ENCODE measurements at regions not wholly inside any gene's neighbourhood (a gene's known extent, or its start where the extent isn't known, plus 50 kb on each side); places are given as distances from the start of the nearest gene placed in this dataset.

DNA sequence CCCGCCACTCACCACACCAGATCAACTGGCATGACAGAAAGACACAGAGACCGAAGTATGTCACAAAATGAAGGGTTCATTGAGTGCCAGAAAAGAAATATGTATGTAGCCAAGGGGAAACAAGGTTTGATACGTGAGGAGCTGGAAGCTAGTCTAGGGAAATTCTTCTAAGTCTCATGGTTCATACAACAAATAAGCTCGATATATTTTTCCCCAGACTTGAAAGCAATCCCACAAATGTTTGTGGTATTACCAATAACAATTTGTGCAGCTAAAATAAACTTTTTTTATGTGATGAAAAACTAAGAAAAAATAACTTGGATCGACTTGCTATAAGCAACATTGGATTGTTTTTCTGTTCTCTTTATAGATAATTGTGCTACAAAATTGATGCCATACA lies 777.0 kb downstream of the TSN start:
- no peaks in the 10 kb centered on the region for H3K4me1 ChIP-seq (ENCODE audit: control insufficient read depth, insufficient read depth, low read length)
- no peak overlapping the region for H3K4me3 ChIP-seq (ENCODE audit: insufficient read depth, low read depth, low read length)
- H3K27ac ChIP-seq (ENCODE audit: insufficient read depth, low read depth, low read length, poor library complexity, severe bottlenecking): no peak overlapping the region
- WGBS, 2 experiments: 70 to 93% methylated on average over 3 to 5 of the region's 5 CpGs
- no peaks in the 10 kb centered on the region for H3K27me3 ChIP-seq (ENCODE audit: control insufficient read depth, insufficient read depth, low read length, poor library complexity, severe bottlenecking)
- no peaks in the 10 kb centered on the region for H3K36me3 ChIP-seq (ENCODE audit: control insufficient read depth, insufficient read depth, low read length)
- H3K9me3 ChIP-seq (ENCODE audit: control insufficient read depth, low read length): no peaks in the 10 kb centered on the region

DNA sequence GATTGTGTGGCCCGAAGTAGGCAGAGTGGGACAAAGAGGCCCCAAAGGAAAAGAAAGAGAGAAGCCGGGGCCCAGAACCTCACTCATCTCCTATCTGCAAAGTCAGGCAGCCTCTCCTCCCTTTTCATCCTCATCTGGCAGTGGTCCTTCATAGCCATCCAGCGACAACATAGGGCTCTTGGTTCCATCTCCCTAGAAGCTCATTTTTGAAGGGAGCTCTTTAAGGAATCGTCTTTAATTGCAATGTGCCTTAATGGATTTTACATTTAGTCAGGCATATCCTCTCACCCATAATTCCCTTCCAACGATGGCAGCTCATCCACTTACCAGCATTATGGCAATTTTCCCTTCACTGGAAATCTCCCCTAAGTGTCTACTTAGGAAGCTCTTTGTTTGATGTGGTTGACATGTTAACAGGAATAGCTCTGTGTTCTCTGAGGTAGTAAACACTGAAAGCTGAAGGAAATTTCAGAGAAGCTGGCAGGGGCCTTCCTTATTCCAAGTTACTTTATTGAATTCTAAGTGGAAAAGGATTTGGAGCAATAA lies 780.6 kb downstream of the TSN start:
- H3K4me1 ChIP-seq (ENCODE audit: control insufficient read depth, insufficient read depth, low read length): no peaks in the 10 kb centered on the region
- H3K27me3 ChIP-seq (ENCODE audit: control insufficient read depth, insufficient read depth, low read length, poor library complexity, severe bottlenecking): no peaks in the 10 kb centered on the region
- H3K9me3 ChIP-seq (ENCODE audit: control insufficient read depth, low read length): no peaks in the 10 kb centered on the region
- WGBS, 2 experiments: 93 to 94% methylated on average over 5 of the region's 5 CpGs
- H3K4me3 ChIP-seq (ENCODE audit: insufficient read depth, low read depth, low read length): no peak overlapping the region
- H3K27ac ChIP-seq (ENCODE audit: insufficient read depth, low read depth, low read length, poor library complexity, severe bottlenecking): no peak overlapping the region
- H3K36me3 ChIP-seq (ENCODE audit: control insufficient read depth, insufficient read depth, low read length): no peaks in the 10 kb centered on the region

DNA sequence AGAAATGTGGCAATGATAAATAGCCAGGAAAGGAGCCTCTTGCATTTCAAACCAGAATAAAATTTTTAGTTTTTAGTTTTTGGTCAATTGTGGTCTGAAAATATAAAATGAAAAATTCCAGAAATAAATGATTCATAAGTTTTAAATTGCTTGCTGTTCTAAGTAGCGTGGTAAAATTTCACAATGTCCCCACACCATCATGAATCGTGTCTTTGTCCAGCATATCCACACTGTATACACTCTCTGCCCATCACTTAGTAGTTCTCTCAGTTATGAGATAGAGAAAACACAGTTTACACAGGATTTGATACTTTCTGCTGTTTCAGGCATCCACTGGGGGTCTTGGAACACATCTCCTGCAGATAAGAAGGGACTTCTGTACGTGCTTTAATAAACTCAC lies 783.9 kb downstream of the TSN start:
- Histone ChIP-seq H3K27me3 (ENCODE audit: control insufficient read depth, insufficient read depth, low read length, poor library complexity, severe bottlenecking) (no peaks in the 10 kb centered on the region), H3K27ac (ENCODE audit: insufficient read depth, low read depth, low read length, poor library complexity, severe bottlenecking) (no peak overlapping the region)
- WGBS, 2 experiments: 88 to 91% methylated on average over 1 to 3 of the region's 3 CpGs

DNA sequence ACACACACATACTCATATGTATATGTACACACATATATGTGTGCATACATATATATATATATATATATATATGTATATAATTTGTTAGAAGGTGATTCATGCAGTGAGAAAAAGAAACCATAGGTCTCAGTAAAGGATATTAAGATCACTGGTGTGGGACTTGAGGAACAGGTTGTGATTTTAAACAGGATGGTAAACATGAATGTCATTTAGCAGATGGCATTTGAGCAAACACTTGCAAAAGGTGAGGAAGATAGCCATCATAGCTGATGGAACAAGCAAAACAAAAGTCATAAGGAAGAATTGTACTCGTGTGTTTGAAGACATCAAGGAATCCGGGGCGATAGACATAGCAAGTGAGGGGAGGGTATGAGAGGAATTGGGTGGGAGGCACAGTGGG lies 784.5 kb downstream of the TSN start:
- no peaks in the 10 kb centered on the region for H3K9me3 ChIP-seq (ENCODE audit: control insufficient read depth, low read length)

More for the DNA sequence above, 783.9 kb downstream of the TSN start:
- Histone ChIP-seq H3K4me1 (ENCODE audit: control insufficient read depth, insufficient read depth, low read length) (no peaks in the 10 kb centered on the region), H3K9me3 (ENCODE audit: control insufficient read depth, low read length) (no peaks in the 10 kb centered on the region), H3K4me3 (ENCODE audit: insufficient read depth, low read depth, low read length) (no peak overlapping the region), H3K36me3 (ENCODE audit: control insufficient read depth, insufficient read depth, low read length) (no peaks in the 10 kb centered on the region)

DNA sequence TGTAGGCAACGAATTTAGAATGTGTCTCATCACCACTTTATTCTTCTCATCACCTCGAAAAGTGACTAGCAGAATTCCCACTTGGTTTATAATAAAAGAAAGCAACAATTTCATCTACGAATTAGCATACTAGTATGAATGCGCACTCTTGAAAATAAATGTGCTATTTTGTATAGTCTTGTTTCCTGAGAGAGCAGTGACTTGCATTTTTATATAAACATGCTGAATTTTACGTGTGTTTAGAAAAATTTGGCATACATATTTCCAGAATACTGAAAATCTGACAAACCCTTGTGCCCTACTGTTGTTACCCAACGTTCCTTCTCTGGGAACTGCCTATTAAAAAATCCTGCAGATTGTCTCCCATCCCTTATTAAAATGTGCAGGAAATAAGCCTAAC lies 786.8 kb downstream of the TSN start:
- Histone ChIP-seq H3K27ac (ENCODE audit: insufficient read depth, low read depth, low read length, poor library complexity, severe bottlenecking) (no peak overlapping the region), H3K36me3 (ENCODE audit: control insufficient read depth, insufficient read depth, low read length) (no peaks in the 10 kb centered on the region), H3K4me3 (ENCODE audit: insufficient read depth, low read depth, low read length) (no peak overlapping the region), H3K4me1 (ENCODE audit: control insufficient read depth, insufficient read depth, low read length) (no peaks in the 10 kb centered on the region), H3K27me3 (ENCODE audit: control insufficient read depth, insufficient read depth, low read length, poor library complexity, severe bottlenecking) (no peaks in the 10 kb centered on the region), H3K9me3 (ENCODE audit: control insufficient read depth, low read length) (no peaks in the 10 kb centered on the region)
- 94 to 96% methylated on average over 5 to 6 of the region's 6 CpGs for WGBS, 2 experiments

More for the DNA sequence above, 784.5 kb downstream of the TSN start:
- no peaks in the 10 kb centered on the region for H3K4me1 ChIP-seq (ENCODE audit: control insufficient read depth, insufficient read depth, low read length)
- no peak overlapping the region for H3K27ac ChIP-seq (ENCODE audit: insufficient read depth, low read depth, low read length, poor library complexity, severe bottlenecking)
- WGBS, 2 experiments: 76 to 81% methylated on average over 3 of the region's 3 CpGs
- H3K27me3 ChIP-seq (ENCODE audit: control insufficient read depth, insufficient read depth, low read length, poor library complexity, severe bottlenecking): no peaks in the 10 kb centered on the region
- no peak overlapping the region for H3K4me3 ChIP-seq (ENCODE audit: insufficient read depth, low read depth, low read length)
- H3K36me3 ChIP-seq (ENCODE audit: control insufficient read depth, insufficient read depth, low read length): no peaks in the 10 kb centered on the region

DNA sequence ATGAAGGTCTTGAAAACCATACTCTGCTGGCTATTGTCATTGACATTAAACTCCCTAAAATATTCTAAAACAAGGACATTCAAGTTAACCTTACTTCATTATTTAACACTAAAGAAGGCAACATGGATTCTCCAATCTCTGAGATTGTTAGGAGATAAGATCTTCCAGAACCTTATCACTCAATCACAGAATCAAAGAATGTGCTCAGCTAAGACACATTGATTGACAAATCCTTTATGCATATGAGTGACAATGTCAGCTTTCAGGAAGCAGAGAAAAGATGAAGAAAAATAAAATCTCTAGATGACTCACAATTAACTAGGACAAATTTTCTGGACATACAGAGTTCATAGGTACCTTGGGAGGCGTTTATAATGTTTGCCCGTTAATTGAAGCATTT lies 787.2 kb downstream of the TSN start:
- Histone ChIP-seq H3K4me1 (ENCODE audit: control insufficient read depth, insufficient read depth, low read length) (no peaks in the 10 kb centered on the region), H3K9me3 (ENCODE audit: control insufficient read depth, low read length) (no peaks in the 10 kb centered on the region), H3K36me3 (ENCODE audit: control insufficient read depth, insufficient read depth, low read length) (no peaks in the 10 kb centered on the region), H3K27me3 (ENCODE audit: control insufficient read depth, insufficient read depth, low read length, poor library complexity, severe bottlenecking) (no peaks in the 10 kb centered on the region), H3K4me3 (ENCODE audit: insufficient read depth, low read depth, low read length) (no peak overlapping the region), H3K27ac (ENCODE audit: insufficient read depth, low read depth, low read length, poor library complexity, severe bottlenecking) (no peak overlapping the region)
- WGBS, 2 experiments: no CpG with 5 or more reads among the region's 2 CpGs

DNA sequence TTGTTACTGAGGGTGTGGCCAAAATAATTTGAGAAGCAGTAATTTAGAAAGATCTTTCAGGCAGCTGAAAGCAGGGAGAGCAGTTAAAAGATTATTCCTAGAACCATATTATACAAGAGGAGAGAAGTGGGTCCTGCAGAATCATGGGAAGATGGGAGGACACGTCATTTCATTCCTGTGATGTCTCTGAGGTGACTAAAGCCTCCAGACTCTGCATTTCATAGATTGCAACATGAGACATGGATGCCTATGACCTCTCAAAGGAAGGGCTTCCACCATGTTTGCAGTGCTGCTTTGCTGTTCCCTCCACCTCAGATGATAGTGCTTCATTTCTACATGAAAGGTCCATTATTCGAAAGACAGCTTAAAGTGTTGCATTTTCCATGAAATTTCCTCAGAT lies 788.4 kb downstream of the TSN start:
- WGBS, 2 experiments: 69 to 89% methylated on average over 2 of the region's 2 CpGs
- Histone ChIP-seq H3K27me3 (ENCODE audit: control insufficient read depth, insufficient read depth, low read length, poor library complexity, severe bottlenecking) (no peaks in the 10 kb centered on the region), H3K36me3 (ENCODE audit: control insufficient read depth, insufficient read depth, low read length) (no peaks in the 10 kb centered on the region), H3K9me3 (ENCODE audit: control insufficient read depth, low read length) (no peaks in the 10 kb centered on the region), H3K27ac (ENCODE audit: insufficient read depth, low read depth, low read length, poor library complexity, severe bottlenecking) (no peak overlapping the region), H3K4me3 (ENCODE audit: insufficient read depth, low read depth, low read length) (no peak overlapping the region), H3K4me1 (ENCODE audit: control insufficient read depth, insufficient read depth, low read length) (no peaks in the 10 kb centered on the region)

DNA sequence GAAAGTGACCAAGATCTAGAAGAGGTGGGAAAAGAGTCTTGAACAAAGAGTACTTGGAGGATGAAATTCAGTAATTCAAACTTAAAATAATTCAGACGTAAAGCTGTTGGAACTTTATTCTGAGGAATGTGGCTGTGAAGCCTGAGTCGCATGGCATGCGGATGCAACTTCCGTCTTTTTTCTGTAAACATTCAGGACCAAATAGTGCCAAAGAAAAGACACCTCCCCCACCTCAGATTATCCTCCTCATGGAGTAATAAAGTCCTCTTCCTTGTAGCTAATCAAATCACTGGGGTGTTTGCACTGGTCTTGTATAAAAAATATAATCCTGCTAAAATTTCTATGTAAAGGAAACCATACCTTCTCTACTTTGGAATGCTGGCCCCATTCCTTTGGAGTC lies 790.4 kb downstream of the TSN start:
- 93 to 97% methylated on average over 4 of the region's 4 CpGs for WGBS, 2 experiments
- Histone ChIP-seq H3K4me1 (ENCODE audit: control insufficient read depth, insufficient read depth, low read length) (no peaks in the 10 kb centered on the region), H3K9me3 (ENCODE audit: control insufficient read depth, low read length) (no peaks in the 10 kb centered on the region), H3K27me3 (ENCODE audit: control insufficient read depth, insufficient read depth, low read length, poor library complexity, severe bottlenecking) (no peaks in the 10 kb centered on the region), H3K27ac (ENCODE audit: insufficient read depth, low read depth, low read length, poor library complexity, severe bottlenecking) (no peak overlapping the region), H3K36me3 (ENCODE audit: control insufficient read depth, insufficient read depth, low read length) (no peaks in the 10 kb centered on the region), H3K4me3 (ENCODE audit: insufficient read depth, low read depth, low read length) (no peak overlapping the region)

DNA sequence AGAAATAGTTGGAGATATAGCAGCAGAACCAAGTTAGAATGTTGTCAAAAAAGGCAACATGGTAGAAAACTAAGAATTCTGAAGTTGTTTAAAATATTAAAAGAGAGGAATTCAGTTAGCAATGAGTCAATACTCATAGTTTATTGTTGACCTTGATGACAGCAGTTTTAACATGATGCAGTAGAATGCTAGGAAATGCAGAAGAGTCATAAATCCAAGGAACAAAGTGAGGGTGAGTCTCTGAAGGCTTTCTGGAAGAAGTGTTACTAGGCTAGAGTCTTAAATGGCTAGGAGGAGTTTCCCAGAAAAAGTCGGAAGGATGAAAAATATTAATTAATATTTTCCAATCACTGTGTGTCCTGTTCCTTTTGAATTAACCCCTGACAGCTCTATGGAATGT lies 807.3 kb downstream of the TSN start:
- Histone ChIP-seq H3K4me1 (ENCODE audit: control insufficient read depth, insufficient read depth, low read length) (no peaks in the 10 kb centered on the region), H3K9me3 (ENCODE audit: control insufficient read depth, low read length) (no peaks in the 10 kb centered on the region), H3K36me3 (ENCODE audit: control insufficient read depth, insufficient read depth, low read length) (no peaks in the 10 kb centered on the region), H3K27ac (ENCODE audit: insufficient read depth, low read depth, low read length, poor library complexity, severe bottlenecking) (no peak overlapping the region), H3K27me3 (ENCODE audit: control insufficient read depth, insufficient read depth, low read length, poor library complexity, severe bottlenecking) (no peaks in the 10 kb centered on the region), H3K4me3 (ENCODE audit: insufficient read depth, low read depth, low read length) (no peak overlapping the region)
- WGBS, 2 experiments: no CpG with 5 or more reads among the region's 1 CpG

DNA sequence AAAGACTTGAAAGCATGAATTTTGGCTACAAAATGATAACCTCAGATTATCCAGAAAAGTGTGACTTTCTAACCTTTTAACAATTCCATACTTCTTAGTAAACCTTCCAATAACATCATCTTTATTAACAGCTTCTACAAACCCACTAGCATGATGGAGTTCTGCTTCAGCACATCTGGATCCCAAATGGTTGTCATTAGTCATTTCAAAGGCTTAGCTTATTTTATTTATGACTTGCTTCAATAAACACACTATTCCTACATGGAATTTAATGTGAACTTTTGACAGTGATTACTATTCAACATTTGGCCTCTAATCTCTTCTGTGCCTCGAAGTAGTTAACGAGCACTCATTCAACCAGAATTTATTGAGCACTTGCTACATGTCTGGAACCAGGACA lies 808.3 kb downstream of the TSN start:
- H3K27ac ChIP-seq (ENCODE audit: insufficient read depth, low read depth, low read length, poor library complexity, severe bottlenecking): no peak overlapping the region
- no peak overlapping the region for H3K4me3 ChIP-seq (ENCODE audit: insufficient read depth, low read depth, low read length)
- no peaks in the 10 kb centered on the region for H3K4me1 ChIP-seq (ENCODE audit: control insufficient read depth, insufficient read depth, low read length)
- H3K9me3 ChIP-seq (ENCODE audit: control insufficient read depth, low read length): no peaks in the 10 kb centered on the region
- H3K27me3 ChIP-seq (ENCODE audit: control insufficient read depth, insufficient read depth, low read length, poor library complexity, severe bottlenecking): no peaks in the 10 kb centered on the region
- 93 to 95% methylated on average over 2 of the region's 2 CpGs for WGBS, 2 experiments
- no peaks in the 10 kb centered on the region for H3K36me3 ChIP-seq (ENCODE audit: control insufficient read depth, insufficient read depth, low read length)

DNA sequence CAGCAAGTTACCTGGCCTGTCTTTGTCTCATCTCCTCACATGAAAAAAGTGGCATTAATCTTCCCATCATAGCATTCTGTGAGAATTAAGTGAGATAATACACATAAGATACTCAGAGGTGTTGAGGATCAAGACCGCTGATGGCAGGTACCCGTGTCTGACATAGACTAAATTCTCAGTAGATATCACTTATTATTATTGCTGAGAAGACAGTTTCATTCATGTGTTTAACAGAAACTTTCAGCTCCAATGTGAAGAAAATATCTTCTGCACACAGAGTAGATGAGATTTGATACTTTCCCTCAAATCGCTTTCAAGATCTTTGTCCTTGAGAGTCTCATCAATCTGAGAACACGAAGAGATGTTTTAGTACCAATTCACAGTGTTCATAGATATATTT lies 809.4 kb downstream of the TSN start:
- Histone ChIP-seq H3K27ac (ENCODE audit: insufficient read depth, low read depth, low read length, poor library complexity, severe bottlenecking) (no peak overlapping the region), H3K36me3 (ENCODE audit: control insufficient read depth, insufficient read depth, low read length) (no peaks in the 10 kb centered on the region), H3K4me3 (ENCODE audit: insufficient read depth, low read depth, low read length) (no peak overlapping the region), H3K4me1 (ENCODE audit: control insufficient read depth, insufficient read depth, low read length) (no peaks in the 10 kb centered on the region), H3K27me3 (ENCODE audit: control insufficient read depth, insufficient read depth, low read length, poor library complexity, severe bottlenecking) (no peaks in the 10 kb centered on the region), H3K9me3 (ENCODE audit: control insufficient read depth, low read length) (no peaks in the 10 kb centered on the region)
- 97 to 100% methylated on average over 2 to 4 of the region's 4 CpGs for WGBS, 2 experiments

Data from ectodermal cell (in vitro differentiated cells).